ENCODE measurements at regions not wholly inside any gene's neighbourhood (a gene's known extent, or its start where the extent isn't known, plus 50 kb on each side); places are given as distances from the start of the nearest gene placed in this dataset.

DNA sequence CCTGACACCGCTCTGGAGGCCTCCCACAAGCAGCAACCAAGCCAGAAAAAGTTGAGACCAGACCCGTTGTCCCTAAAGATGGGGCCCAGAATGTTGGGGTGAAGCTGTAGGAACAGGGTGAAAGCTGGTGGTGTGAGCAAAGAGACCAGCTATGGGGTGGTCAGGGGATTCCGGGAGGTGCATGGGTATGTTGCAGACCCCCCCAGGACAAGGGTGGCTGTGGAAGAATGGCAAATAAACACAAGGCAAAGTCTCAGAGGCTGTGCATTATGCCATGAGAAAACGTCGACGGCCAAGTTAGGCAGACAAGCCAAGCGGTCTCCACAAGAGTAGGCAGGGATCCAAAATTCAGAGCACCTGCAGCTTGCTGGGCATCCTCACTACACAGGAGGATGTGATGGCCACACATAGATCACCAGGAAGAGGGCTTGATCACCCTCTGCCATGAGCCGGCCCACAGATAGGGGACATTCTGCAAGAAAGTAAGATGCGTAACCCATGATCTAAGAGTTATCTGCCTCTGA lies 58.8 kb upstream of the KCNA1 start:
- Histone ChIP-seq H3K27me3 (ENCODE audit: control insufficient read depth in 2 of 2, insufficient read depth in 2 of 2, low read length in 2 of 2) (no peaks in the 10 kb centered on the region), H3K27ac (ENCODE audit: insufficient read depth, low read depth, low read length) (no peak overlapping the region), H3K4me1 (ENCODE audit: control insufficient read depth, extremely low read depth, insufficient read depth, low read length) (no peaks in the 10 kb centered on the region), H3K4me3 (replicated peaks in 1 of 3; ENCODE audit: insufficient read depth in 1 of 3, low read depth in 1 of 3, low read length in 3 of 3) (no peak overlapping the region), H3K9me3 (replicated peaks; ENCODE audit: control insufficient read depth, insufficient read depth, low read length) (no peaks in the 10 kb centered on the region), H4K20me1 (replicated peaks; ENCODE audit: control insufficient read depth, extremely low read depth, insufficient read depth, low read length) (no peaks in the 10 kb centered on the region), H3K79me2 (ENCODE audit: control insufficient read depth, insufficient read depth, low read length) (no peaks in the 10 kb centered on the region), H2AFZ (ENCODE audit: low read depth, low read length) (no peak overlapping the region), H3K4me2 (ENCODE audit: insufficient read depth, low read length) (no peak overlapping the region), H3K36me3 (ENCODE audit: control insufficient read depth in 2 of 2, extremely low read depth in 1 of 2, insufficient read depth in 2 of 2, low read length in 2 of 2) (no peaks in the 10 kb centered on the region), H3K9ac (replicated peaks; ENCODE audit: extremely low read depth, insufficient read depth, low read length) (no peak overlapping the region), H3K9me1 (replicated peaks; ENCODE audit: control insufficient read depth, extremely low read depth, insufficient read depth, low read length) (no peaks in the 10 kb centered on the region)
- BruUV-seq (replicated peaks), result no TSS peak
- CTCF ChIA-PET, result interaction anchor here (1.4 kb wide), 1 partner anchor 11 kb away, joined by 4 read pairs; no protein-coding TSS in a partner anchor
- intact Hi-C loops (cut with micrococcal nuclease), result no loop called here
- FAIRE-seq (no peak), DNase-seq (ENCODE audit: low read depth, low spot score) (no peak)
- no peak for TF ChIP-seq POLR2AphosphoS5 (IDR thresholded peaks at IDR 0.05; ENCODE audit: insufficient read depth, low read depth, low read length)
- no peak for TF ChIP-seq GATA2 (IDR thresholded peaks at IDR 0.05; ENCODE audit: insufficient read depth, insufficient read length, low read depth, low read length)
- TF ChIP-seq EZH2 (IDR thresholded peaks at IDR 0.05; ENCODE audit: borderline replicate concordance, low read depth, low read length, severe bottlenecking), result no peak
- no peak for TF ChIP-seq JUN (IDR thresholded peaks at IDR 0.05; ENCODE audit: borderline replicate concordance, insufficient read depth, insufficient read length, low read depth)
- no peak for TF ChIP-seq FOS (IDR thresholded peaks at IDR 0.05; ENCODE audit: borderline replicate concordance, insufficient read depth, low read length)
- TF ChIP-seq MYC (IDR thresholded peaks at IDR 0.05; ENCODE audit: low read depth, low read length), result no peak
- TF ChIP-seq, protein P1, sequence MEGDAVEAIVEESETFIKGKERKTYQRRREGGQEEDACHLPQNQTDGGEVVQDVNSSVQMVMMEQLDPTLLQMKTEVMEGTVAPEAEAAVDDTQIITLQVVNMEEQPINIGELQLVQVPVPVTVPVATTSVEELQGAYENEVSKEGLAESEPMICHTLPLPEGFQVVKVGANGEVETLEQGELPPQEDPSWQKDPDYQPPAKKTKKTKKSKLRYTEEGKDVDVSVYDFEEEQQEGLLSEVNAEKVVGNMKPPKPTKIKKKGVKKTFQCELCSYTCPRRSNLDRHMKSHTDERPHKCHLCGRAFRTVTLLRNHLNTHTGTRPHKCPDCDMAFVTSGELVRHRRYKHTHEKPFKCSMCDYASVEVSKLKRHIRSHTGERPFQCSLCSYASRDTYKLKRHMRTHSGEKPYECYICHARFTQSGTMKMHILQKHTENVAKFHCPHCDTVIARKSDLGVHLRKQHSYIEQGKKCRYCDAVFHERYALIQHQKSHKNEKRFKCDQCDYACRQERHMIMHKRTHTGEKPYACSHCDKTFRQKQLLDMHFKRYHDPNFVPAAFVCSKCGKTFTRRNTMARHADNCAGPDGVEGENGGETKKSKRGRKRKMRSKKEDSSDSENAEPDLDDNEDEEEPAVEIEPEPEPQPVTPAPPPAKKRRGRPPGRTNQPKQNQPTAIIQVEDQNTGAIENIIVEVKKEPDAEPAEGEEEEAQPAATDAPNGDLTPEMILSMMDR (IDR thresholded peaks at IDR 0.05; ENCODE audit: extremely low read depth in 1 of 2, insufficient read depth in 1 of 2, low read depth in 1 of 2, low read length in 2 of 2), result no peak
- no peak for TF ChIP-seq POLR2A (IDR thresholded peaks at IDR 0.05; ENCODE audit: low read depth, low read length)
- TF ChIP-seq, protein P2, sequence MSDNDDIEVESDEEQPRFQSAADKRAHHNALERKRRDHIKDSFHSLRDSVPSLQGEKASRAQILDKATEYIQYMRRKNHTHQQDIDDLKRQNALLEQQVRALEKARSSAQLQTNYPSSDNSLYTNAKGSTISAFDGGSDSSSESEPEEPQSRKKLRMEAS (IDR thresholded peaks at IDR 0.05; ENCODE audit: insufficient read depth, insufficient read length), result no peak
- dilution Hi-C loops (cut with MboI; ENCODE audit: extremely low pct_ligation_motif_present, low sequenced_read_pairs), result no loop called here
- POLR2A ChIA-PET, result no interaction called here

Data from endothelial cell of umbilical vein (primary cell).